NCI-H2227 (cell line): ENCODE measurements at regions not wholly inside any gene's neighbourhood (a gene's known extent, or its start where the extent isn't known, plus 50 kb on each side); places are given as distances from the start of the nearest gene placed in this dataset.
"Not testable (repeated sequence)": the region's sequence is repeated elsewhere in the genome, so short reads cannot be mapped to it uniquely, and the experiment has no call there.

Source experiments
- DNase-seq: peaks from one replicate; lab custom pipeline; 2025; ENCODE audit not compliant: unreplicated experiment; lab: John Stamatoyannopoulos, UW

DNA sequence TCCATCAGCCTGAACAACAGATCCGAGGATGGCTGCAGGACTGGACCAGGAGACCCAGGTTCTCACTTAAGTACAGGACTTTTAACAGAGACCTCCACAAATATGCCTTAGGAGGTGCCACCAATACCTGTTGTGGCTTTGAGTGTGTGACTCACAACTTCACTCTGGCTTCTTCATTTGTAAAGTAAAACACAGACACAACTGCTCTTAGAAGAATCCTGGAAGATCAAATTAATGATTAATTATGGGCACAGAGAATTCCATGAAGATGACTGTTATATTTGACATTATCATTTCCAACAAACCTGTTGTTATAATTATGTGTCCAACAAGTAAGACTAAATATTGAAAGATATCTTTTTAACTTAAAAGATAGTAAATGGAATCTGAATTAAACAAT, 481.4 kb upstream of the KLHL29 start:
- no peak for DNase-seq

DNA sequence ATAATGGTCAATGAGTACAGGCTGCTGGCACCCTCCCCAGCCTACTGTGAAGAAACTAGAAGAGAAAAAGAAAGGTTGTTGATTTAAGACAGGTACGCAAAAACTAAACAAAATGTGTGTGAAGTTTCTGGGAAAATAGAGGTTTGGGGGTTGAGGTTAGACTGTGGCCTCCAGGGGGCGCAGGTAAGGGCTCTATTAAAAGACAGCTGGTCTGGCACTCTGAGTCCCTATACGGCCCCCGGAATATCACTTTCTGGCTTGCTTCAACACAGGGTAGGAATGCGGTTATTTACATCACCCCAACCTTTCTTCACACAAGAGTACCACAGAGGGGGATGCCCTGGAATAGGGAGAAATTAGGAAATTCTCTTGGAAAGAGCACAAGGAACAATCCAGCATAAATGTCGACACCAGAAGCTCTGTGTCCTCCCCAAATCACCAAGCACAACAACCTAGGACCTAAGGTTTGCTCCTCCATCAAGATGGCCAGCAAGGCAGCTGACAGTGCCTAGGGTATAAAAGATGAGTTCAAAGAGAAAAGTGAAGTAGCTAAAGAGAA, 480.8 kb upstream of the KLHL29 start:
- no peak for DNase-seq

DNA sequence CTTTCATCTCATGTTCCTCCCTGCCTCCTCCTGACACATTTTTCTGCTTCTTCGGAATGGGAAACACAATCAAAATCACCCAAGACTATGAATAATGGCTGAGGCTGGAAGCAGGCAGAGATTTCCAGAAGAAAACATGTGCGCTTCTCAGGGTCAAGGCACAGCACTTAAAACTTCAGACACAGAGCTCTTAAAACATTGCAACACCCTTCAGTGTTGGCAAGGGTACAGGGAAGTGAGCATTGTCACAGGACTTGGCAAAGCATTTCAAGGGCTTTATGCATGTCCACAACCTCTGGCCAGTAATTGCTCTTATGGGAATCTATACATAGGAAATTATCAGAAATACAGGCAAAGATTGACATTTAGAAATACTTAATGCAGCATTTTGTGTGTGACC, 477.6 kb upstream of the KLHL29 start:
- no peak for DNase-seq

DNA sequence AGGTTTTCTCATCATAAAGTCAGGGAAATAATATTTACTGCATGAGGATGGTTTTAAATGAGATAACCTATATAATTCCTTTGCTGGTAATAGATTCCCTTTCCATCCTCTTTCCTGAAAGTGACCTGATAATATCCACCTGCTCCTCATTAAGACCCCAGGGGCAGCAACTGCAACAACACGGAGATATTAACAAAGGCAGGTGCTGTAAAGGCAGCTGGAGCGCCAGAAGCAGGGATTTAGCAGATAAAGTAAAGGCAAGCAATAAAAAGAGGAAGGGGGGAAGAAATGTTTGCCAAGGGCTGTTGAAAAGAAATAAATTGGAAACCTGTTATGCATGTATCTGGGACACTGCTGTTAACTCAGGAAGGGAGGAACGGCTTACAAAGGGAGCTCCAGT, 472.6 kb upstream of the KLHL29 start:
- DNase-seq = no peak

DNA sequence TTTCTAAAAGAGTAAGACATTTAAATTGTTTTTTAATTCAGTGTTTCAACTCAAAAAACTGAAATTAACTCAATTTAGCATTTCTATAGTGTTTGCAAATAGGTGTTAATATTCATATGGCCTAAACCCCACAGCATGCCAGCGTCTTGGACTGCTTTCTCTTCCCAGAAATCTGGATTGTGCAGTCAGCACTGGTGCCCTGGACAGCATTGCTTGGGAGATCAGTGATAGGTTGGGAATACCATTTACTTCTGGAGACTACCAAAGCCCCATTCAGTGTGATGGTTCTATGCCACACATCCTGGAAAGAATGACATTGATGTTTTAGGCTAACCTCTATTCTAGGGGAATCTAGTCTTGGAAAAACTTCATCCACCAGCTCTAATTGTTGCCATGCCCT, 455.0 kb upstream of the KLHL29 start:
- no peak for DNase-seq

DNA sequence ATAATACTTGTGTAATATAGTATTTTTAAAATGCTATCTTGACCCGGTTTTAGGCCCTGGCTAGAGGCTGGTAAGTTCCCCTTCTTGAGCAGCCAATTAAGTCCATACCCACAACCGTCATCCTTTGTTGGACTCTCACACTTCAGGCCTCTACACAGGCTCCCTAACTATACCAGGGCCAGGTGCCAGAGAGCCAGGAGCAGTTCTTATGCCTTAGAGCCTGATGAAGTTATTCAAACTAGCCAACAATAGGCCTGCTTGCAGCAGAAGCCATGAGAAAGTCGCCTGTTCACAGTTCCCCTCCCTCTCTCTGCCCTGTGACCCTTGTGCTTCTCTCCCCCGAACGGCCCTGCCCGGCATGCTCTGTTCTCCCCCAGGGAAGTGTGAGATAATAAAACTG, 454.2 kb upstream of the KLHL29 start:
- DNase-seq = no peak

DNA sequence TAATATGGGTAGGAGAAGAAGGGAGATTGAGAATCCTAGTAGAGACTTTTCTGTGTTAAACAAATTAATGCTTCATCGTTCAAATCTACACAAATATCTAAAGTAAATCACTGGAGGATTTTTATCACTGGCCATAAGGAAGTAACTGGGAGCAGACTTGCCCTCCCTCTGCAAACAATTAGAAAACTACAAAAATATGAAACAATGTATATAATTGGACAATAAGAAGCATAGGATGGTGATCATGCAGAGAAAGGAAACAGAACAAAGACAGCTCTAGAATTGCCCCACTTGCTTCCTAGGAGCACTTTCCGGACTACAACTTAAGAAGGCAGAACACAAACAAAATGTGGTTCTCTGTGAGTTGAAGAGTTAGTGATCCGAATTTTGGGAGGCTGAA, 452.7 kb upstream of the KLHL29 start:
- no peak for DNase-seq

DNA sequence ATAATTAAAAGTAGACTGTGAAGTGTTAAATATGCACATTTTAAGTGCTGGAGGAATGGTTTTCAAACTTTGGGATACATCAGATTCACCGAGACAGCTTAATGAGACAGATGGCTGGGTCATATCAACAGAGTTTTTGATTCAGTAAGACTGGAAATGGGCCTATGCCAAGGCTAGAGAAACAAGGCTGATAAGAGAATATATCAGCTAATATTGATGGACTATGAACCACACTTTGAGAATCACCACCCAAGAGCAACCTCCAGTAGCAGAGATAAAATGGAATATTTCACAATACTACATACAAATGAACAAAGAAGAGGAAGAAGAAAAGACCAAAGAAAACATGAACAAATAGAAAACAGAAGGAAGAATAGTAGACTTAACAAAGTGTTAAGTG, 450.2 kb upstream of the KLHL29 start:
- DNase-seq = no peak

DNA sequence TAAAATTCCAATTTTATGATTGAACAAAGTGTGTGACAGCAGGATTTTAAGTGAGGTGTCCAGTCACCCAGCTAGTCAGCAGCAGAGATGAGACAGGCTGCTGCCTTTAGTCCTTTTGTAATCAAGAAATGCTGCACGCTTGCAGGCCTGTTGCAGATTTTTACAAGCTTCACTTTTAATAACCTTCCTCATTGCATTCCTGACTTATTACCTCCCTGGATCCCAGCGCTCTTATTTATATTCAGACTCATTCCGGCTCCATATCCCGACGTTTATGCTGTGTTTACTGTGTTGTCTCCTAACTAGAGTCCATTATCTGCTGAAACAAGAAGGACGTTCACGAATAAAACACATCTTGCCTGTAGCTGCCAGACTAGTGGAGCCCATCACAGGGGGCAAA, 442.5 kb upstream of the KLHL29 start:
- DNase-seq = no peak

DNA sequence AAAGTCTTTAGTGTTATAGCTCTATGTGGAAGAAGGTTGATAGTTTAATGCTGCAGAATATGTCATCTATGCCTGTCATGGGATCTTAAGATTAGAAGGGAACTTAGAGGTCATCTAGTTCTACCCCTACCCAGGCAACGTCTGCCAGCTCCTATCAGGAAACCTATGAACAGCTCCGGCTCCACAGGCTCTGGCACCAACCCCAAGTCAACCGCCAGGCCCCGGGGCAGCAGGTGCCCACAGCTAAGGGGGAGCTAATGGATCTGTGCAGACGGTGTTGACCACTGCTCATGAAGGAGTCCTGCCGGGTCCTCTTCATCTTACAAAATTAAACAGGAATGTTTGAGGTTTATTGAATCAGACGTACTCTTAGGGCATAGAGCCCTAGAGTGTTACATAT, 440.8 kb upstream of the KLHL29 start:
- DNase-seq = no peak

DNA sequence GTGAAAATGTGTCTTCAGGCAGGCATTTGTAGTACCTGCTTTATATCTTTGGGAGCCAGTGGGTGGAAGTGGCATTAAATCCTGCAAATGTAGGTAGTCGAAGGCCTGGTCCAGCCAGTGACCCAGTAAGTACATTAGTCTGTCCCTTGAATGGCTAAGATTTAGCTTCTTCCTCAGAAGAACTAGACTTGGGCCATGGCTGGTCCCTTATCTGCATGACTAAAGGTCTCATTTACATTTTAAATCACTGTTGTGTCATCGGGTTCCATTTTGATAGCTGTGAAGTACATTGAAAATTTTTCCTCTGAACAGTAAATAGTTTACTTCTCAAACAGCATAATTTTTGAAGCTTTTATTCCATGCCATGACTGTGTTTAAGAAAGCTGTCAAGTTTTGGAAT, 438.4 kb upstream of the KLHL29 start:
- DNase-seq = no peak

DNA sequence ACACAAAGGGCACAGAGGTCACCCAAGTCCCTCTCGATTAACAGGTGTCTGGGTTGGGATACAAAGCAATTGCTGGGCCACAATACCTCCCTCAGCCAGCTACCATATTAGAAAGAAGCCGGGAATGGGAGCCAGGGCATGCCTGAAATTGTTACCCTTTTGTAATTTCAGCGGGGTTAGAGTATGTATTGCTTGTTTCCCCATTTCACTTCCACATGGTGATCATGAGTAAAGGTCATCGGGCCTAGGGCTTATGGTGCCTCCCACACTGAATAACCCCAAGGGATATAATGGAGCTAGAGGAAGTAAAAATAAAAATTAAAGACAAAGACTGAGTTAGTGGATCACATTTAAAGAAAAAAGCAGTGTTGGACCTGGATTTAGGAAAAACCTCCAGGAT, 437.2 kb upstream of the KLHL29 start:
- no peak for DNase-seq

DNA sequence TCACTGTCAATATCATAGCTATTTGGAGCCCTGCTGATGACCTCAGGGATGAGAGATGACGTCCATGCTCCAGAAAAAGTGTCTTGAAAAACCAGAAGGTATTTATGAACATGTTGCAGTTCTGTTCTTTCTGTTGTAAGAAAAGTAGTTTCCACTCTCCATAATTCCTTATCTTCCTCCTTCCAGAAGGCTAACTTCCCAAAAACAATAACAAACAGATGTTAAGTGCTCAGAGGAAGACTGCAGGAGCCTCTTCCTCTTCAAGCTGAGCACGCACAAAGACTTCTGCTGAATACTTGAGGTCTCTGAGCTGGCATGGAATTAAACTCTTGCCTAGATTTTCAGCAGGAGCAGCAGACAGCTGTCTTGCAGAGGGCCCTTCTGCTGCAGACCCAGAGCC, 434.5 kb upstream of the KLHL29 start:
- no peak for DNase-seq

DNA sequence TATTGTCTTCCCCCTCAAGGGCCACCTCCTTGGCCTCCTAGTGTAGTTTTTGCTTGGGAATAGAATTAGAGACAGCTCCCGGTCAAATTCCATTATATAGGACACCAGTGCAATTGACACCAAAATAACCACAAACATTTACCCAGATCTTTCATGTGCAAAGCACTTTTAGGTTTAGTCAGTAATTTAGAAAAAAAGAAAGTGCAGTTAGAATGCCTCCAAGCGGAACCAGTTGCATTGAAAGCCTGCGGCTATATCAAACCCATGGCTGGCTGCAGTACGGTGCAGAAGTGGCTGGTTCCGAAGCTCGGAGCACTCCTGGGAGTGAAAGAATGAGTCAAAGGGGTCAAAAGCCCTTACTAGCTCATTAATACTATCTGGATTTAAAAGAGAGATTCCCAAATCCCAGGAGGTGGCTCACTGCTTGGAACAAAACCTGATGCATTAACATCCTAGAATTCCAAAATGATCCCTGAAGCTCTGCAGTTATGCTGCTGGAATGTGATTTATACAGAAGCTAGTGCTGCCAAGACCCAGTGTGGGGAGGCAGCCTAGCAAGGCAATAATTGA, 432.2 kb upstream of the KLHL29 start:
- DNase-seq = no peak

DNA sequence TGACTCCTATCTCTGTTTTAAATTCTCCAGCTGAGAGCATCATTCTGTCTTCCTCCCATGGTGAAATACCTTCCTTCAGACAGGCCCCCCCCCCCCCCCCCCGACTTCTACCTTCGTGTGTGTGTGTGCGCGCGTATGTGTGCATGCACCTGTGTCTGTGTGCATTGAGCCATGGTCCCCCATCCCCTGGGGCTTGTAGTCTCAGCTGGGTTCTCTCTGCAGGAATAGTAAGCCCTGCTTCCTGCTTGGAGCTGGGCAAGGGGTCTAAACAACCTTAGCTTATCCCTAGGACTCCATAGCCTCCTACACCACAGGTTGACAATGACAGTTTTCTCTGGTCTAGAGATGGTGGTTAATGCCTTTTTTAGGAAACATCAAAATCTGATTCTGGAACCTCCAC, 427.5 kb upstream of the KLHL29 start:
- DNase-seq = no peak

DNA sequence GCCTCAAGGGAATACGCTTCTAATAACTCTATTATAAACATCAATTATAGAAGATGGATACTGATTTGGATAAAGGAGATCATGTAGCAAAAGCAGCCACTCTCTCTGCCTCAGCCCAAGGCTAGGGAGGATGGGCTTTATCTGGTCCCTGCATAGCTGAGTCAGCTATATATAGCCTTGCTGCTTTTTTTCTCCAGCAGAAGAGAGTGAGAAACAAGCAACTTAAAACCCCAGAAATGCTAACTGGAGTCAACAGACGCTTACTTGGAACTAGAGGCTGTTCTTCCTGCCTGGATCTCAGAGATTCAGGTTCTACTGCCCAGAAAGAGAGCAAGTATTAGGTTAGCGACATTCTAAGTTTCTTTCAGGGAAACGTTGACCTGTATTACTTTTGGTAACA, 426.7 kb upstream of the KLHL29 start:
- no peak for DNase-seq

DNA sequence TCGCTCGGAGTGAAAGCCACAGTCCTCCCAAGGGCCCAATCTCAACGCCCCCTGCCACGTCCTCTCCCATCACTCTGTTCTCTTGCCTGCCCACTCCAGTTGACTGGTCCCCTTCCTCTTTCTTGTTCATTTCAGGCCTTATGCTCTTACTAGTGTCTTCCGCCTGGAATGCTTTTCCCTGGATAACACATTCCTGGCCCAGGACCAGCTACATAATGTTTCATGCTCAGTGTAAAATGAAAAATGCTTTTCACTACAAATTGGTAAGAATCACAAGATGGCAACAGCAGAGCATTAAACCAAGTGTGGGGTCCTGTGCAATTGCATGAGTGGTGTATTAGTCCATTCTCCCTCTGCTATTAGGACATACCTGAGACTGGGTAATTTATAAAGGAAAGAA, 417.2 kb upstream of the KLHL29 start:
- no peak for DNase-seq

DNA sequence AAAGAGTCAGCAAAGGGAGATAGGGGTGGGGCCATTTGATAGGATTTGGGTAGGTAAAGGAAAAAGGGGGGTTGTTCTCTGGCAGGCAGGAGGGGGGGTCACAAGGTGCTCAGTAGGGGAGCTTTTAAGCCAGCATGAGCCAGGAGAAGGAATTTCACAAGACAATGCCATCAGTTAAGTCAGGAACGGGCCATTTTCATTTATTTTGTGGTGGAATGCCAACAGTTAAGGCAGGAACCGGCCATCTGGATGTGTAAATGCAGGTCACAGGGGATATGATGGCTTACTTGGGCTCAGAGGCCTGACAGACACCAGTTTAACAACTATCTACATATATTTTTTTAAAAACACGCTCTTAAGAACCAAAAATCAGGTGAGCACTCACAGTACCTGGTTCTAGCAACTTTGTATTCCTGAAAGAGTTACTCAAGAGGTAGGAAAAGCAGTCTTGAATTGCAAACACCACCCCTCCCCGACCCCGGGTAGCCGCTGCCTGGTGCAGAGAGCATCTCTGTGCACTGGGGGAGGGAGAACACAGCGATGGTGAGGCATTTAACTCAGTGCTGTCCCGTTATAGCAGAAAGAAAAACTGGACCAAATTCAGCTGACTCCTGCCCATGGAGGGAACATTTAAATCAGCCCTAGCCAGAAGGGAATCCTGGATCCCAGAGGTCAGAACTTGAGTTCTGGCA, 414.5 kb upstream of the KLHL29 start:
- no peak for DNase-seq

DNA sequence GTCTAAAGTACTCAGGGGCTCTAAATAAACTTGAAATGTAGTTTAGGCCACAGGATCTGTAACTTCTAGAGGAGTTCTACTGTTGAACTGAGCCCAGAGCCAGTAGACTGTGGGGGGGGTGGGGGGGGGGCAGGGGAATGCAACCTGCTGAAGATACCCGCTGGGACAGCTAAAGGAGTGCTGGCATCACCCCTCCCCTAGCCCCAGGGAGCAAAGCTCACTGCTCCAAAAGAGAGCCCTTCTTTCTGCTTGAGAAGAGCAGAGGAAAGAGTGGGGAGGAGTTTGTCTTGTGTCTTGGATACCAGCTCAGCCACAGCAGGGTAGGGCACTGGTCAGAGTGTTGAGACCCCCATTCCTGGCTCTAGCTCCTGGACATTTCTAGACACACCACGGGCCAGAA, 414.0 kb upstream of the KLHL29 start:
- DNase-seq = no peak

DNA sequence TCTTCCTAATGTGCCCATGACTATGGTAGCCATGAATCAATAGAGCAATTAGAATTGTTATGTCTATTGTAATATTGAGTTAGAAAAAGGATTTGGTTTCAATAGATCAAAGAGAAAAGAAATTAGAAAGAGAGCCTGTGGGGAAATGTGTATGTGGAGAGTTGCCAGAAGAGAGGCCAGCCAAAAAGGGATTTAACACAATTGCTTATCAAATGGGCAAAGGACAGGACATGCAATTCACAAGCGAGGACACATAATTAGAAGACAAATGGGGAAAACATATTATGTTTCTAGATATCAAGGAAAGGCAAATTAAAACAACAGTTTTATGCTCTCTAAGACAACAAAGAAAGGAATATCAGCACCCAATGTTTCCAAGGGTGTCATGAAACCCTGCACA, 403.2 kb upstream of the KLHL29 start:
- no peak for DNase-seq

DNA sequence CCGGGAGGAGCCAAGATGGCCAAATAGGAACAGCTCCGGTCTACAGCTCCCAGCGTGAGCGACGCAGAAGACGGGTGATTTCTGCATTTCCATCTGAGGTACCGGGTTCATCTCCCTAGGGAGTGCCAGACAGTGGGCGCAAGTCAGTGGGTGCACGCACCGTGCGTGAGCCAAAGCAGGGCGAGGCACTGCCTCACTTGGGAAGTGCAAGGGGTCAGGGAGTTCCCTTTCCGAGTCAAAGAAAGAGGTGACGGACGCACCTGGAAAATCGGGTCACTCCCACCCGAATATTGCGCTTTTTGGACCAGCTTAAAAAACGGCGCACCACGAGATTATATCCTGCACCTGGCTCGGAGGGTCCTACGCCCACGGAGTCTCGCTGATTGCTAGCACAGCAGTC, 400.8 kb upstream of the KLHL29 start:
- not testable (repeated sequence) for DNase-seq

DNA sequence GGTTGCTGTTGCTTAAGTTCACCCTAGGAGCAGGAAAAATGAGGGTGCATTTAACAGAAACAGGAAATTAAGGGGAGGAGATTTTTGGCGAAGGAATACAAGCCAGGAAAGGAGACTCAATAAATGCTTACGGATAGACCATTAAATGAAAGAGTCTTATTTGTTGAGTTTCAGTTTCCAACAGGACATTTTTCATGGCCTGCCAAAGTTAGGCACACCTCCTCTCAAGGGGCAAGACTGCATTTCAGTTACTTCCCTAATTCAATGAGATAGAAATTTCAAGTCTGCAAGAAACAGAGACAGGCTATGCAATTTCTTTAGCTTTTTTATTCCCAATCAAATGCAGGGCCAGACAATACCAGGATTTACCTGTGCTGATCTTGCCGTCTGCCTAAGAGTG, 394.7 kb upstream of the KLHL29 start:
- no peak for DNase-seq

DNA sequence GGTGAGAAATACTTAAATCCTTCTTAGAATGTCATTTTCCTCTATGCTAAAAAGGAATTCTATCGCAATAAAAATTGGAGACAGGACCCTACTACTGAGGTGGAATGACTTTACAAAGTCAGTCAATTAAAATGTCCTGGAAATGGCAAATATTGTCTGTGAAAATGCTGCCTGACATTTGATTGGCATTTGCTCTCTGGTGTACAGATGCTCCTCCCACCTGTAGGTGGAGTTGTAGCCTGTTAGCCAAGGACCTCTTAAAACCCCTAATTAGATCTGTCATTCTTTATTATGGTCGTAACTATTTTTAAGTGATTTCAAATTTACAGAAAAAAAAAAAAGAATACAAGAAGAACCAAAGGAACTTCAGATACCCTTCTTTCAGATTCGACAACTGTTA, 393.1 kb upstream of the KLHL29 start:
- no peak for DNase-seq
